Calu3 (cell line): ENCODE measurements at regions not wholly inside any gene's neighbourhood (a gene's known extent, or its start where the extent isn't known, plus 50 kb on each side); places are given as distances from the start of the nearest gene placed in this dataset.

Experiments
- BruUV-seq: library from RNA; stranded (reverse); fragments of 400-500 nt; replicated peaks from 2 replicates; lab custom pipeline; 2021; lab: Mats Ljungman, UMichigan
- CTCF ChIA-PET: fragments of 300-600 bp; sonication (Branson Sonifier 250); formaldehyde crosslinking; loops from one replicate; lab custom pipeline; 2022; ENCODE audit warnings: antibody characterized with exemption; lab: Charles Lee
- DNase-seq: peaks from one replicate; pipeline ENCODE4 v3.0.0; 2022
- H3K27ac Mint-ChIP-seq: one replicate; pipeline ENCODE4 v1.8.0; 2022; ENCODE audit warnings: mixed read lengths; ENCODE audit not compliant: unreplicated experiment
- H3K27me3 Mint-ChIP-seq: one replicate; pipeline ENCODE4 v1.8.0; 2022; ENCODE audit warnings: mixed read lengths; ENCODE audit not compliant: unreplicated experiment
- H3K36me3 Mint-ChIP-seq: one replicate; pipeline ENCODE4 v1.8.0; 2022; ENCODE audit warnings: mild to moderate bottlenecking, moderate library complexity, mixed read lengths; ENCODE audit not compliant: insufficient read depth, unreplicated experiment
- H3K4me1 Mint-ChIP-seq: one replicate; pipeline ENCODE4 v1.8.0; 2022; ENCODE audit warnings: mild to moderate bottlenecking, low read depth, mixed read lengths; ENCODE audit not compliant: unreplicated experiment
- H3K4me3 Mint-ChIP-seq: one replicate; pipeline ENCODE4 v1.8.0; 2022; ENCODE audit warnings: mild to moderate bottlenecking, low read depth, moderate library complexity, mixed read lengths; ENCODE audit not compliant: unreplicated experiment
- H3K9me3 Mint-ChIP-seq: one replicate; pipeline ENCODE4 v1.8.0; 2022; ENCODE audit warnings: low read depth, mixed read lengths; ENCODE audit not compliant: unreplicated experiment
- intact Hi-C: fragments of 100-400 bp; cut with micrococcal nuclease; formaldehyde crosslinking; loops from one replicate; pipeline ENCODE4 v1.10.0; 2022; ENCODE audit not compliant: unreplicated experiment
- TF ChIP-seq, protein P1 (sequence below): fragments of 200-600 bp; IDR thresholded peaks from one replicate; pipeline ENCODE4 v1.8.0; 2022; ENCODE audit warnings: antibody characterized with exemption; ENCODE audit not compliant: unreplicated experiment

GRCh38 chr18:78860117-78860516, 119.5 kb upstream of the SALL3 start:
- BruUV-seq, result no TSS peak
- CTCF ChIA-PET, result no interaction called here
- no peak for DNase-seq
- H3K36me3 Mint-ChIP-seq, result no peaks in the 10 kb centered on the region
- peaks cover 13% of the 10 kb centered on the region for H3K9me3 Mint-ChIP-seq
- H3K4me3 Mint-ChIP-seq, result no peak overlapping the region
- H3K4me1 Mint-ChIP-seq, result no peaks in the 10 kb centered on the region
- intact Hi-C loops, result no loop called here
- H3K27me3 Mint-ChIP-seq, result no peaks in the 10 kb centered on the region
- TF ChIP-seq, protein P1, sequence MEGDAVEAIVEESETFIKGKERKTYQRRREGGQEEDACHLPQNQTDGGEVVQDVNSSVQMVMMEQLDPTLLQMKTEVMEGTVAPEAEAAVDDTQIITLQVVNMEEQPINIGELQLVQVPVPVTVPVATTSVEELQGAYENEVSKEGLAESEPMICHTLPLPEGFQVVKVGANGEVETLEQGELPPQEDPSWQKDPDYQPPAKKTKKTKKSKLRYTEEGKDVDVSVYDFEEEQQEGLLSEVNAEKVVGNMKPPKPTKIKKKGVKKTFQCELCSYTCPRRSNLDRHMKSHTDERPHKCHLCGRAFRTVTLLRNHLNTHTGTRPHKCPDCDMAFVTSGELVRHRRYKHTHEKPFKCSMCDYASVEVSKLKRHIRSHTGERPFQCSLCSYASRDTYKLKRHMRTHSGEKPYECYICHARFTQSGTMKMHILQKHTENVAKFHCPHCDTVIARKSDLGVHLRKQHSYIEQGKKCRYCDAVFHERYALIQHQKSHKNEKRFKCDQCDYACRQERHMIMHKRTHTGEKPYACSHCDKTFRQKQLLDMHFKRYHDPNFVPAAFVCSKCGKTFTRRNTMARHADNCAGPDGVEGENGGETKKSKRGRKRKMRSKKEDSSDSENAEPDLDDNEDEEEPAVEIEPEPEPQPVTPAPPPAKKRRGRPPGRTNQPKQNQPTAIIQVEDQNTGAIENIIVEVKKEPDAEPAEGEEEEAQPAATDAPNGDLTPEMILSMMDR, result no peak
- H3K27ac Mint-ChIP-seq, result no peak overlapping the region

GRCh38 chr18:78861116-78861515, 118.5 kb upstream of the SALL3 start:
- no peaks in the 10 kb centered on the region for H3K4me1 Mint-ChIP-seq
- intact Hi-C loops, result no loop called here
- CTCF ChIA-PET, result no interaction called here
- no peaks in the 10 kb centered on the region for H3K36me3 Mint-ChIP-seq
- no peak overlapping the region for H3K27ac Mint-ChIP-seq
- no peaks in the 10 kb centered on the region for H3K27me3 Mint-ChIP-seq
- TF ChIP-seq, protein P1, result no peak
- no TSS peak for BruUV-seq
- DNase-seq, result no peak
- no peak overlapping the region for H3K4me3 Mint-ChIP-seq
- peaks cover 13% of the 10 kb centered on the region for H3K9me3 Mint-ChIP-seq

- intact Hi-C loops, result no loop called here
- Mint-ChIP-seq H3K27ac (no peak overlapping the region), H3K36me3 (no peaks in the 10 kb centered on the region), H3K4me3 (no peak overlapping the region), H3K27me3 (no peaks in the 10 kb centered on the region), H3K9me3 (peaks cover 10% of the 10 kb centered on the region), H3K4me1 (no peaks in the 10 kb centered on the region)
- BruUV-seq, result no TSS peak
- CTCF ChIA-PET, result no interaction called here
- TF ChIP-seq, protein P1, result no peak
- DNase-seq, result no peak
Measured at GRCh38 chr18:78861706-78862105, 117.9 kb upstream of the SALL3 start.

DNA sequence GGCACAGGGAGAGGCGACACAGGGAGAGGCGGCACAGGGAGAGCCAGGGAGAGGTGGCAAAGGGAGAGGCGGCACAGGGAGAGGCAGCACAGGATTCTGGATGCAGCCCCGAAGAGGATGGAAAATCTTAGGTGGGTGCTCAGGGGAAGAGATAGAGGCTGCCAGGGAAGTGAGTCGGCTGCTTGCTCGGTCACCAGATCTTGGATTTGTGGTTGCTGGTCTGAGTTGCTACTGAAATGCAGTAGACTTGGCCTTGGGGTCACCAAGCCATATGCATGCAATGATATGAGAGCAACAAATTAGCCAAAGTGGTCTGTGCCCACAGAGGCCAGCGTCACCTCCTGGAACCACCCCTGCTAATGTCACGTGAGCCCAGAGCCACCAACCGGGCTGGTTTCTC, 117.2 kb upstream of the SALL3 start:
- TF ChIP-seq, protein P1, result no peak
- Mint-ChIP-seq H3K27me3 (no peaks in the 10 kb centered on the region), H3K4me3 (no peak overlapping the region), H3K4me1 (no peaks in the 10 kb centered on the region), H3K27ac (no peak overlapping the region), H3K9me3 (peaks cover 10% of the 10 kb centered on the region), H3K36me3 (no peaks in the 10 kb centered on the region)
- CTCF ChIA-PET, result no interaction called here
- no TSS peak for BruUV-seq
- intact Hi-C loops, result no loop called here
- no peak for DNase-seq
